ENCODE measurements at regions not wholly inside any gene's neighbourhood (a gene's known extent, or its start where the extent isn't known, plus 50 kb on each side); places are given as distances from the start of the nearest gene placed in this dataset.
"Not testable (repeated sequence)": the region's sequence is repeated elsewhere in the genome, so short reads cannot be mapped to it uniquely, and the experiment has no call there.

DNA sequence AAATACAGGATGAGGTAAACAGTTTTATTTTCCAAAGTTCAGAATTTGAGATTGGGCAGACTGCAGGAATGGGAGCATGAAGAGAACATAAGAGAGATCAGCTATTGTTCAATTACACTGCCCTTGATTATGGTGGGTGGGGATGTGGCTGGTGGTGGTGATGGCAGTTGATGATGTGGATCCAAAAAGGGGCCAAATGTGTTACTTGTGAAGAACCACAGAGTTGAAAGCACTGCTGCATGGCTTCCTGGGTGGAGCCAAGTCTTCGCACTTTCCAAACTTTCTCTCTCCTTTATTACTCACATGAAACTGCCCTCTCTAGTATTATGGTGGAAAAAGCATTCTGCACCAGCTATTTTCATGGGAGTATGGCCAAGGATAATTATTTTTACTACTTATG, 1162.0 kb downstream of the RPIA start:
- H3K9me3 ChIP-seq (ENCODE audit: control insufficient read depth in 5 of 5, low read length in 5 of 5); H3K4me1 ChIP-seq (ENCODE audit: control insufficient read depth in 5 of 5, insufficient read depth in 5 of 5, low read length in 5 of 5); H3K4me3 ChIP-seq (ENCODE audit: low read depth in 1 of 5, low read length in 5 of 5); H3K27ac ChIP-seq (ENCODE audit: low read depth, low read length); H3K36me3 ChIP-seq (ENCODE audit: control insufficient read depth in 5 of 5, insufficient read depth in 5 of 5, low read length in 5 of 5); H3K9ac ChIP-seq (ENCODE audit: low read length in 5 of 5): not testable (repeated sequence)
- peaks cover 0 to 15% (median 7%) of the 10 kb centered on the region in 5 donors for H3K27me3 ChIP-seq (ENCODE audit: control insufficient read depth in 5 of 5, insufficient read depth in 4 of 5, low read length in 5 of 5)

- H3K9ac ChIP-seq (ENCODE audit: low read length in 5 of 5); H3K4me1 ChIP-seq (ENCODE audit: control insufficient read depth in 5 of 5, insufficient read depth in 5 of 5, low read length in 5 of 5); H3K4me3 ChIP-seq (ENCODE audit: low read depth in 1 of 5, low read length in 5 of 5); H3K36me3 ChIP-seq (ENCODE audit: control insufficient read depth in 5 of 5, insufficient read depth in 5 of 5, low read length in 5 of 5); H3K27me3 ChIP-seq (ENCODE audit: control insufficient read depth in 5 of 5, insufficient read depth in 4 of 5, low read length in 5 of 5); H3K9me3 ChIP-seq (ENCODE audit: control insufficient read depth in 5 of 5, low read length in 5 of 5); H3K27ac ChIP-seq (ENCODE audit: low read depth, low read length): not testable (repeated sequence)
These were observed 1164.3 kb downstream of the RPIA start for GRCh38 chr2:89855752-89856151.

- H3K4me1 ChIP-seq (ENCODE audit: control insufficient read depth in 5 of 5, insufficient read depth in 5 of 5, low read length in 5 of 5); H3K9ac ChIP-seq (ENCODE audit: low read length in 5 of 5); H3K27ac ChIP-seq (ENCODE audit: low read depth, low read length); H3K9me3 ChIP-seq (ENCODE audit: control insufficient read depth in 5 of 5, low read length in 5 of 5); H3K27me3 ChIP-seq (ENCODE audit: control insufficient read depth in 5 of 5, insufficient read depth in 4 of 5, low read length in 5 of 5); H3K36me3 ChIP-seq (ENCODE audit: control insufficient read depth in 5 of 5, insufficient read depth in 5 of 5, low read length in 5 of 5); H3K4me3 ChIP-seq (ENCODE audit: low read depth in 1 of 5, low read length in 5 of 5): not testable (repeated sequence)
These were observed 1164.8 kb downstream of the RPIA start for GRCh38 chr2:89856305-89856704.

GRCh38 chr2:89862164-89862563, 1170.7 kb downstream of the RPIA start:
- H3K36me3 ChIP-seq (ENCODE audit: control insufficient read depth in 5 of 5, insufficient read depth in 5 of 5, low read length in 5 of 5); H3K9ac ChIP-seq (ENCODE audit: low read length in 5 of 5); H3K4me3 ChIP-seq (ENCODE audit: low read depth in 1 of 5, low read length in 5 of 5); H3K4me1 ChIP-seq (ENCODE audit: control insufficient read depth in 5 of 5, insufficient read depth in 5 of 5, low read length in 5 of 5); H3K27me3 ChIP-seq (ENCODE audit: control insufficient read depth in 5 of 5, insufficient read depth in 4 of 5, low read length in 5 of 5); H3K27ac ChIP-seq (ENCODE audit: low read depth, low read length); H3K9me3 ChIP-seq (ENCODE audit: control insufficient read depth in 5 of 5, low read length in 5 of 5): not testable (repeated sequence)

GRCh38 chr2:89863209-89863608, 1171.7 kb downstream of the RPIA start:
- H3K27ac ChIP-seq (ENCODE audit: low read depth, low read length); H3K27me3 ChIP-seq (ENCODE audit: control insufficient read depth in 5 of 5, insufficient read depth in 4 of 5, low read length in 5 of 5); H3K36me3 ChIP-seq (ENCODE audit: control insufficient read depth in 5 of 5, insufficient read depth in 5 of 5, low read length in 5 of 5); H3K9ac ChIP-seq (ENCODE audit: low read length in 5 of 5); H3K9me3 ChIP-seq (ENCODE audit: control insufficient read depth in 5 of 5, low read length in 5 of 5); H3K4me3 ChIP-seq (ENCODE audit: low read depth in 1 of 5, low read length in 5 of 5); H3K4me1 ChIP-seq (ENCODE audit: control insufficient read depth in 5 of 5, insufficient read depth in 5 of 5, low read length in 5 of 5): not testable (repeated sequence)

- not testable (repeated sequence) for H3K36me3 ChIP-seq (ENCODE audit: control insufficient read depth in 5 of 5, insufficient read depth in 5 of 5, low read length in 5 of 5); H3K4me3 ChIP-seq (ENCODE audit: low read depth in 1 of 5, low read length in 5 of 5); H3K4me1 ChIP-seq (ENCODE audit: control insufficient read depth in 5 of 5, insufficient read depth in 5 of 5, low read length in 5 of 5); H3K9me3 ChIP-seq (ENCODE audit: control insufficient read depth in 5 of 5, low read length in 5 of 5); H3K27ac ChIP-seq (ENCODE audit: low read depth, low read length); H3K9ac ChIP-seq (ENCODE audit: low read length in 5 of 5); H3K27me3 ChIP-seq (ENCODE audit: control insufficient read depth in 5 of 5, insufficient read depth in 4 of 5, low read length in 5 of 5)
These were observed 1183.5 kb downstream of the RPIA start for GRCh38 chr2:89874810-89875595.

DNA sequence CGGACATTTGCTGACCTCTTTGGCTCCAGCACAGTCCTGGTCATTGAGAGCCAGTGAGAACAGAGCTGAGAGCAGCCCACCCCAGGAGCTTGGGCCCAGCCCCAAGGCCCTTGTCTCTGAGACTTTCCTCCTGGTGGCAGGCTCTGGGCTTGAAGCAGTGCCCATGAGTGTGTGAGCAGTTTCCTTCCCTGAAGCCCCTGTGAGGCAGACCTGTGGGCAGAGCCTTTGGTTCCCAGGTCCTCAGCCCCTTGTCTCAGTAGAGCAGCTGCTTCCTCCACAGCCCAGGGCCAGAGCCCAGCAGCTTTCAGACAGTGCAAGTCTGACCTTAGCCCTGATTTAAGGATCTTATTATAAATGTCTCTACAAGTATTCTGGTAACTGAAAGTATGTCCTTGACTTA, 1185.0 kb downstream of the RPIA start:
- H3K9ac ChIP-seq (ENCODE audit: low read length in 5 of 5); H3K9me3 ChIP-seq (ENCODE audit: control insufficient read depth in 5 of 5, low read length in 5 of 5); H3K4me3 ChIP-seq (ENCODE audit: low read depth in 1 of 5, low read length in 5 of 5); H3K27me3 ChIP-seq (ENCODE audit: control insufficient read depth in 5 of 5, insufficient read depth in 4 of 5, low read length in 5 of 5); H3K27ac ChIP-seq (ENCODE audit: low read depth, low read length); H3K36me3 ChIP-seq (ENCODE audit: control insufficient read depth in 5 of 5, insufficient read depth in 5 of 5, low read length in 5 of 5); H3K4me1 ChIP-seq (ENCODE audit: control insufficient read depth in 5 of 5, insufficient read depth in 5 of 5, low read length in 5 of 5): not testable (repeated sequence)

DNA sequence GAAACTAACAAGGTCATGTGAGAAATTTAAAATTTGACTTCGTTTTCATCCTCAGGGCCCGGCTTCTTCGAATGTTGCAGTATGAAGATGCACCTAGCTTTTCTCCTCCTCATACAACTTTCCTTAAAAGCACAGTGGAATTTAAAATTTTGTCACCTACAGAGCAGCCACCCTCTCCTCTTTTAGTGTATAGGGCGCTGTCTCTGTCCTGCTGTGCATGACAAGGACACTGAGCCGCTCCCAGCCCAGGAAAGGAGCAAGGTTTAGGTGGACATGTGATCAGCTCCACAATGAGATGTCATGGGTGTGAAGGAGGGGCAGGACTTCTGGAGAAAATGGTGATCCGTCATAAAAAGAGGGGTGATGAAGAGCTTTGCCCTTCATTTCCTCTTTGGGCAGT, 1185.4 kb downstream of the RPIA start:
- not testable (repeated sequence) for H3K4me3 ChIP-seq (ENCODE audit: low read depth in 1 of 5, low read length in 5 of 5); H3K36me3 ChIP-seq (ENCODE audit: control insufficient read depth in 5 of 5, insufficient read depth in 5 of 5, low read length in 5 of 5); H3K9ac ChIP-seq (ENCODE audit: low read length in 5 of 5); H3K27me3 ChIP-seq (ENCODE audit: control insufficient read depth in 5 of 5, insufficient read depth in 4 of 5, low read length in 5 of 5); H3K27ac ChIP-seq (ENCODE audit: low read depth, low read length); H3K4me1 ChIP-seq (ENCODE audit: control insufficient read depth in 5 of 5, insufficient read depth in 5 of 5, low read length in 5 of 5); H3K9me3 ChIP-seq (ENCODE audit: control insufficient read depth in 5 of 5, low read length in 5 of 5)

GRCh38 chr2:89882880-89883279, 1191.4 kb downstream of the RPIA start:
- not testable (repeated sequence) for H3K27ac ChIP-seq (ENCODE audit: low read depth, low read length); H3K27me3 ChIP-seq (ENCODE audit: control insufficient read depth in 5 of 5, insufficient read depth in 4 of 5, low read length in 5 of 5); H3K4me1 ChIP-seq (ENCODE audit: control insufficient read depth in 5 of 5, insufficient read depth in 5 of 5, low read length in 5 of 5); H3K9me3 ChIP-seq (ENCODE audit: control insufficient read depth in 5 of 5, low read length in 5 of 5); H3K4me3 ChIP-seq (ENCODE audit: low read depth in 1 of 5, low read length in 5 of 5); H3K36me3 ChIP-seq (ENCODE audit: control insufficient read depth in 5 of 5, insufficient read depth in 5 of 5, low read length in 5 of 5); H3K9ac ChIP-seq (ENCODE audit: low read length in 5 of 5)

DNA sequence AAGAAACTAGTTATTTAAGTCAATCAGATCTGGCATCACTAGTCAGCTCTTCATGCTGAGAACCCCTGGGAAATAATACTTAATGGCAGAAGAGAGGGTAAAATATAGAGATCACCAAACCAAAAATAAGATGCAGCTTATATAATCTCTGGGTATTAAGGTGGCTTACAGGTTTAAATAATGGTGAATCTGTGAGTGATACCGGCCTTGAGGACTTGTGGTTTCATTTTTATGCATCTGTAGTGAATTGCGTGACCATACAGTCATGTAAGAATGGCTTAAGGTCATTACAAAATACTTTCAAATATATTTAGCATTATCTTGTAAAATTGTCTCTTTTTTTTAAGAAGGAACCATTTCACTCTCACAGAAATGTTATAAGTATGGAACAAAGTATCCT, 1192.2 kb downstream of the RPIA start:
- H3K27ac ChIP-seq (ENCODE audit: low read depth, low read length); H3K9ac ChIP-seq (ENCODE audit: low read length in 5 of 5); H3K4me3 ChIP-seq (ENCODE audit: low read depth in 1 of 5, low read length in 5 of 5); H3K27me3 ChIP-seq (ENCODE audit: control insufficient read depth in 5 of 5, insufficient read depth in 4 of 5, low read length in 5 of 5); H3K4me1 ChIP-seq (ENCODE audit: control insufficient read depth in 5 of 5, insufficient read depth in 5 of 5, low read length in 5 of 5); H3K9me3 ChIP-seq (ENCODE audit: control insufficient read depth in 5 of 5, low read length in 5 of 5); H3K36me3 ChIP-seq (ENCODE audit: control insufficient read depth in 5 of 5, insufficient read depth in 5 of 5, low read length in 5 of 5): not testable (repeated sequence)

DNA sequence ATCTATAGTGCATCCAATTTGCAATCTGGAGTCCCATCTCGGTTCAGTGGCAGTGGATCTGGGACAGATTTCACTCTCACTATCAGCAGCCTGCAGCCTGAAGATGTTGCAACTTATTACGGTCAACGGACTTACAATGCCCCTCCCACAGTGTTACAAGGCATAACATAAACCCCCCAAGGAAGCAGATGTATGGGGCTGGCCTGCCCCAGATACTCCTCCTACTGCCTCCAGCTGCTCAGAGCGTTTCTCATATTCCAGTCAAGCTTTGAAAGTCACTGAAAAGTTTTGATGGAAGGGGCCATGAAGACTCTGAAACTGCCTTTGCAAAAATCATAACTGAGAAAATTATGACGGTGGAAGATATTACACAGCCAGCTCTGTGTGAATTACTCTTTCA, 1193.6 kb downstream of the RPIA start:
- H3K4me3 ChIP-seq (ENCODE audit: low read depth in 1 of 5, low read length in 5 of 5); H3K36me3 ChIP-seq (ENCODE audit: control insufficient read depth in 5 of 5, insufficient read depth in 5 of 5, low read length in 5 of 5); H3K27me3 ChIP-seq (ENCODE audit: control insufficient read depth in 5 of 5, insufficient read depth in 4 of 5, low read length in 5 of 5); H3K27ac ChIP-seq (ENCODE audit: low read depth, low read length); H3K4me1 ChIP-seq (ENCODE audit: control insufficient read depth in 5 of 5, insufficient read depth in 5 of 5, low read length in 5 of 5); H3K9me3 ChIP-seq (ENCODE audit: control insufficient read depth in 5 of 5, low read length in 5 of 5); H3K9ac ChIP-seq (ENCODE audit: low read length in 5 of 5): not testable (repeated sequence)
